HepG2 (cell line): ENCODE measurements at regions not wholly inside any gene's neighbourhood (a gene's known extent, or its start where the extent isn't known, plus 50 kb on each side); places are given as distances from the start of the nearest gene placed in this dataset.

Experiments used
- BORCS8-MEF2B ChIP-seq: sonication (generic); formaldehyde crosslinking; IDR thresholded peaks from 2 replicates; pipeline ENCODE4 v1.8.0; 2022; ENCODE audit warnings: mild to moderate bottlenecking, missing genetic modification reagents
- CEBPG ChIP-seq: IDR thresholded peaks from 2 replicates; pipeline ENCODE4 v1.6.1; 2016
- CREM ChIP-seq, 2 experiments: sonication (generic) in 1 of 2; formaldehyde crosslinking in 1 of 2; IDR thresholded peaks; 2 replicates each; pipeline versions ENCODE4 v1.4.0 to v1.6.1; 2016 to 2020; ENCODE audit warnings: antibody characterized with exemption in 1 of 2, mild to moderate bottlenecking in 1 of 2, missing genetic modification reagents in 1 of 2
- FOXA3 ChIP-seq: IDR thresholded peaks from 2 replicates; pipeline ENCODE4 v1.6.1; 2016; ENCODE audit warnings: missing genetic modification reagents, missing compliant biosample characterization
- FOXK1 ChIP-seq: sonication (generic); formaldehyde crosslinking; IDR thresholded peaks from 2 replicates; pipeline ENCODE4 v1.4.0; 2020; ENCODE audit warnings: low read depth, missing genetic modification reagents, borderline replicate concordance
- GLMP ChIP-seq: sonication (generic); formaldehyde crosslinking; IDR thresholded peaks from 2 replicates; pipeline ENCODE4 v1.9.0; 2021; ENCODE audit warnings: missing genetic modification reagents, mild to moderate bottlenecking, borderline replicate concordance
- HNRNPLL ChIP-seq: fragments of 200-400 bp; formaldehyde crosslinking; IDR thresholded peaks from 2 replicates; pipeline ENCODE4 v1.6.1; 2017; ENCODE audit warnings: mild to moderate bottlenecking, low read depth, low read length; ENCODE audit not compliant: poor library complexity, severe bottlenecking
- MLLT10 ChIP-seq: sonication (generic); formaldehyde crosslinking; IDR thresholded peaks from 2 replicates; pipeline ENCODE4 v1.4.0; 2020; ENCODE audit warnings: missing genetic modification reagents
- NCOA5 ChIP-seq: sonication (generic); formaldehyde crosslinking; IDR thresholded peaks from 2 replicates; pipeline ENCODE4 v1.4.0; 2020; ENCODE audit warnings: missing genetic modification reagents
- POGZ ChIP-seq: sonication (generic); formaldehyde crosslinking; IDR thresholded peaks from 2 replicates; pipeline ENCODE4 v1.4.0; 2020; ENCODE audit warnings: mild to moderate bottlenecking, missing genetic modification reagents
- PRMT3 ChIP-seq: sonication (generic); formaldehyde crosslinking; IDR thresholded peaks from 2 replicates; pipeline ENCODE4 v1.8.1; 2022; ENCODE audit warnings: low read depth, mild to moderate bottlenecking, moderate library complexity, missing genetic modification reagents, borderline replicate concordance
- RFX1 ChIP-seq: fragments of 450-650 bp; IDR thresholded peaks from 2 replicates; pipeline ENCODE4 v1.6.1; 2017
- SETDB1 ChIP-seq: sonication (generic); formaldehyde crosslinking; IDR thresholded peaks from 2 replicates; pipeline ENCODE4 v1.5.1; 2020; ENCODE audit warnings: missing genetic modification reagents, mild to moderate bottlenecking, borderline replicate concordance
- SIN3B ChIP-seq: fragments of 150-350 bp; IDR thresholded peaks from 2 replicates; pipeline ENCODE4 v1.6.1; 2014; ENCODE audit warnings: low read length
- ZBTB42 ChIP-seq: sonication (generic); formaldehyde crosslinking; IDR thresholded peaks from 2 replicates; pipeline ENCODE4 v1.5.0; 2020; ENCODE audit warnings: mild to moderate bottlenecking, missing genetic modification reagents
- ZFP82 ChIP-seq: sonication (generic); formaldehyde crosslinking; IDR thresholded peaks from 2 replicates; pipeline ENCODE4 v1.5.1; 2020; ENCODE audit warnings: mild to moderate bottlenecking, missing genetic modification reagents, borderline replicate concordance
- ZMYM4 ChIP-seq: sonication (generic); formaldehyde crosslinking; IDR thresholded peaks from 2 replicates; pipeline ENCODE4 v1.8.1; 2023; ENCODE audit warnings: mild to moderate bottlenecking, missing genetic modification reagents
- ZNF256 ChIP-seq: sonication (generic); formaldehyde crosslinking; conservative IDR thresholded peaks from 2 replicates; pipeline ENCODE4 v1.4.0; 2020; ENCODE audit warnings: missing genetic modification reagents
- ZNF350 ChIP-seq: sonication (generic); formaldehyde crosslinking; IDR thresholded peaks from 2 replicates; pipeline ENCODE4 v1.4.0; 2020; ENCODE audit warnings: mild to moderate bottlenecking, low read depth, missing genetic modification reagents, borderline replicate concordance
- ZNF446 ChIP-seq: sonication (generic); formaldehyde crosslinking; IDR thresholded peaks from 2 replicates; pipeline ENCODE4 v1.5.0; 2020; ENCODE audit warnings: mild to moderate bottlenecking, missing genetic modification reagents
- ZNF580 ChIP-seq: IDR thresholded peaks from 2 replicates; pipeline ENCODE4 v1.6.1; 2016; ENCODE audit warnings: low read depth, borderline replicate concordance
- ZNF609 ChIP-seq: sonication (generic); formaldehyde crosslinking; IDR thresholded peaks from 2 replicates; pipeline ENCODE4 v1.4.0; 2020; ENCODE audit warnings: mild to moderate bottlenecking, missing genetic modification reagents, borderline replicate concordance
- ZNF740 ChIP-seq: sonication (generic); formaldehyde crosslinking; IDR thresholded peaks from 2 replicates; pipeline ENCODE4 v1.4.0; 2020; ENCODE audit warnings: missing genetic modification reagents
- ZNF792 ChIP-seq: IDR thresholded peaks from 2 replicates; pipeline ENCODE4 v1.6.1; 2016
- ZNF839 ChIP-seq: sonication (generic); formaldehyde crosslinking; IDR thresholded peaks from 2 replicates; pipeline ENCODE4 v1.4.0; 2020; ENCODE audit warnings: missing genetic modification reagents, mild to moderate bottlenecking, borderline replicate concordance

GRCh38 chr3:72447059-72447946 is 400.9 kb downstream of the SHQ1 start (continued):
- TF ChIP-seq ZNF609 (CRISPR knock-in tag), result no peak
- no peak for TF ChIP-seq SIN3B
- no peak for TF ChIP-seq ZMYM4 (CRISPR knock-in tag)
- TF ChIP-seq ZNF350 (CRISPR knock-in tag), result no peak
- TF ChIP-seq PRMT3 (CRISPR knock-in tag), result peak; percentile 90; the same call in 1 of the 2 replicates
- TF ChIP-seq ZNF580, result peak; percentile 23; the same call in 1 of the 2 replicates
- no peak for TF ChIP-seq FOXK1 (CRISPR knock-in tag)
- TF ChIP-seq ZNF446 (CRISPR knock-in tag), result peak; percentile 88
- peak; percentile 62; the same call in 1 of the 2 replicates for TF ChIP-seq ZFP82 (CRISPR knock-in tag)
- no peak for TF ChIP-seq SETDB1
- no peak for TF ChIP-seq ZNF740 (CRISPR knock-in tag)
- no peak for TF ChIP-seq ZBTB42 (CRISPR knock-in tag)
- no peak for TF ChIP-seq GLMP (CRISPR knock-in tag)
- TF ChIP-seq ZNF792 (CRISPR knock-in tag), result no peak
- TF ChIP-seq MLLT10 (CRISPR knock-in tag), result no peak
- no peak for TF ChIP-seq CREM (IDR thresholded peaks at IDR 0.05)
- TF ChIP-seq CREM (CRISPR knock-in tag; IDR thresholded peaks at IDR 0.05), result no peak
- TF ChIP-seq HNRNPLL, result peak; percentile 28
- TF ChIP-seq RFX1, result no peak
- no peak for TF ChIP-seq NCOA5 (CRISPR knock-in tag)
- TF ChIP-seq CEBPG, result no peak
- no peak for TF ChIP-seq FOXA3 (CRISPR knock-in tag)
- no peak for TF ChIP-seq ZNF839 (CRISPR knock-in tag)
- TF ChIP-seq BORCS8-MEF2B, result peak; percentile 49; the same call in 1 of the 2 replicates
- TF ChIP-seq POGZ, result 0 out of 2 replicates have a peak, but pooled peaks have one; percentile 29
- TF ChIP-seq ZNF256, result no peak
